ENCODE measurements at regions not wholly inside any gene's neighbourhood (a gene's known extent, or its start where the extent isn't known, plus 50 kb on each side); places are given as distances from the start of the nearest gene placed in this dataset.

- TF ChIP-seq, protein P1, sequence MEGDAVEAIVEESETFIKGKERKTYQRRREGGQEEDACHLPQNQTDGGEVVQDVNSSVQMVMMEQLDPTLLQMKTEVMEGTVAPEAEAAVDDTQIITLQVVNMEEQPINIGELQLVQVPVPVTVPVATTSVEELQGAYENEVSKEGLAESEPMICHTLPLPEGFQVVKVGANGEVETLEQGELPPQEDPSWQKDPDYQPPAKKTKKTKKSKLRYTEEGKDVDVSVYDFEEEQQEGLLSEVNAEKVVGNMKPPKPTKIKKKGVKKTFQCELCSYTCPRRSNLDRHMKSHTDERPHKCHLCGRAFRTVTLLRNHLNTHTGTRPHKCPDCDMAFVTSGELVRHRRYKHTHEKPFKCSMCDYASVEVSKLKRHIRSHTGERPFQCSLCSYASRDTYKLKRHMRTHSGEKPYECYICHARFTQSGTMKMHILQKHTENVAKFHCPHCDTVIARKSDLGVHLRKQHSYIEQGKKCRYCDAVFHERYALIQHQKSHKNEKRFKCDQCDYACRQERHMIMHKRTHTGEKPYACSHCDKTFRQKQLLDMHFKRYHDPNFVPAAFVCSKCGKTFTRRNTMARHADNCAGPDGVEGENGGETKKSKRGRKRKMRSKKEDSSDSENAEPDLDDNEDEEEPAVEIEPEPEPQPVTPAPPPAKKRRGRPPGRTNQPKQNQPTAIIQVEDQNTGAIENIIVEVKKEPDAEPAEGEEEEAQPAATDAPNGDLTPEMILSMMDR (conservative IDR thresholded peaks at IDR 0.05; ENCODE audit: low read depth, low read length), result no peak
- TF ChIP-seq POLR2A (IDR thresholded peaks at IDR 0.05; ENCODE audit: low read depth, low read length) (no peak), MAFK (IDR thresholded peaks at IDR 0.05; ENCODE audit: low read depth, low read length) (no peak)
Observed at GRCh38 chr5:121257621-121258020, 594.1 kb upstream of the FTMT start.

Data from IMR-90 (cell line).